ENCODE measurements at regions not wholly inside any gene's neighbourhood (a gene's known extent, or its start where the extent isn't known, plus 50 kb on each side); places are given as distances from the start of the nearest gene placed in this dataset.

DNA sequence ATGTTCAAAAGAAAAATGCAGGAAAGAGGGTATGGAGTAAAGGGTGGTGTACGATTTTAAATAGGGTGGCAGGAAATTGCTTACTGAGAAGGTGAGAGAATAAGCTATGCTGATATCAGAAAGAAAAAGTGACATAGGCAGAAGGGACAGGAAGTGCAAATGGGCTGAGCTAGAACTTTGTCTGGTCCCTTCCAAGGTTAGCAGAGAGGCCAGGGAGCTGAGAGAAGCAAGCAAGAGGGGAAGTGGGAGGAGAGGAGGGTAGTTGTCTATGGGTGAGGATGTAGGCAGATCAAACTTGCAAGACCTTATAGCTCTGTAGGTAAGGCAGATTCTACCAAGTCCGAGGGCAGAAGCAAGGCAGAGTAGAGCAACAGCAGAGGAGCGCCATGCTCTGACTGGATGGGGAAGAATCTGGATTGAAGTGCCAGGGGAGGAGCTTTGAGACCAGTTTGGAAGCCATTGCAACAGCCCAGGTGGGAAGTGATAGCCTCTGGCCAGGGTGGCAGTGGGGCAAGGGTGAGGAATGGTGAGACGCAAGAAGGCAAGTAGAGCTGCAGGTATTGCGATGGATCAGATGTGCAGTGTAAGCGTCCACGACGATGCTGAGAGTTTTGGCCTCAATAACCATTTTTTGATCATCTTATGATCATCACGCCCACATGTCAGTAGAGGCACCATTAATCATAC, 134.4 kb upstream of the APCDD1 start:
- H2BK15ac ChIP-seq (ENCODE audit: low read depth, low read length), result no peak overlapping the region
- H3K14ac ChIP-seq (replicated peaks; ENCODE audit: low read depth, low read length), result no peak overlapping the region
- intact Hi-C loops (cut with micrococcal nuclease) (no loop called here), dilution Hi-C loops (cut with HindIII; ENCODE audit: low sequenced_read_pairs, unreplicated experiment) (no loop called here), in situ Hi-C loops (cut with MboI; ENCODE audit: low sequenced_read_pairs) (no loop called here)
- no peaks in the 10 kb centered on the region for H3K9me1 ChIP-seq (ENCODE audit: insufficient read depth, low read length)
- no peak overlapping the region for H2BK5ac ChIP-seq (ENCODE audit: low read depth, low read length, poor library complexity, severe bottlenecking)
- H4K20me1 ChIP-seq (ENCODE audit: insufficient read depth, low read length), result no peaks in the 10 kb centered on the region
- no peaks in the 10 kb centered on the region for H3K36me3 ChIP-seq (ENCODE audit: control insufficient read depth, insufficient read depth, low read length)
- H2AK9ac ChIP-seq (replicated peaks; ENCODE audit: low read depth, low read length, poor library complexity), result no peak overlapping the region
- H3K56ac ChIP-seq (ENCODE audit: extremely low read depth, insufficient read depth, low read length), result no peak overlapping the region
- ChIA-PET CTCF (no interaction called here), POLR2A (ENCODE audit: unreplicated experiment) (no interaction called here)
- no peak overlapping the region for H2AK5ac ChIP-seq (ENCODE audit: low read depth, low read length)
- no peak overlapping the region for H2BK120ac ChIP-seq (ENCODE audit: low read depth, low read length)
- H3K4me3 ChIP-seq (ENCODE audit: insufficient read depth, low read depth, low read length), result no peak overlapping the region
- no peaks in the 10 kb centered on the region; the same call in 1 of the 2 replicates for H3K4me1 ChIP-seq (ENCODE audit: control insufficient read depth, insufficient read depth, low read length)
- no peaks in the 10 kb centered on the region for H3K79me1 ChIP-seq (ENCODE audit: low read depth in 1 of 2, low read length in 2 of 2)
- no peak overlapping the region for H3K18ac ChIP-seq (ENCODE audit: low read depth, low read length)
- no peak overlapping the region for H3K4me2 ChIP-seq (ENCODE audit: low read depth, low read length)
- ATAC-seq (ENCODE audit: low read depth) (no peak), DNase-seq (no peak)
- H4K91ac ChIP-seq (ENCODE audit: insufficient read depth, low read depth, low read length), result no peak overlapping the region
- 84 to 100% methylated on average over 1 to 7 of the region's 9 CpGs for WGBS, 2 experiments (ENCODE audit: extremely low coverage in 2 of 2, insufficient read length in 1 of 2)
- no peaks in the 10 kb centered on the region for H3K9me3 ChIP-seq (ENCODE audit: control insufficient read depth, insufficient read depth, low read length)
- no peaks in the 10 kb centered on the region; the same call in 1 of the 2 replicates for H3K27me3 ChIP-seq (ENCODE audit: control insufficient read depth, insufficient read depth, low read length)
- no peak overlapping the region for H4K5ac ChIP-seq (ENCODE audit: low read depth, low read length)
- H3K4ac ChIP-seq (ENCODE audit: low read depth, low read length), result no peak overlapping the region
- H2AFZ ChIP-seq (replicated peaks; ENCODE audit: low read length, poor library complexity), result no peak overlapping the region
- no peak overlapping the region for H3K27ac ChIP-seq (ENCODE audit: insufficient read depth, low read length)
- BruUV-seq (replicated peaks), result no TSS peak
- H4K8ac ChIP-seq (ENCODE audit: low read depth in 2 of 2, low read length in 2 of 2), result no peak overlapping the region
- no peak overlapping the region for H3K23ac ChIP-seq (ENCODE audit: low read depth, low read length)
- TF ChIP-seq NFE2L2 (IDR thresholded peaks at IDR 0.05; ENCODE audit: low read depth, low read length) (no peak), RFX5 (IDR thresholded peaks at IDR 0.05; ENCODE audit: low read depth, low read length) (no peak), FOS (IDR thresholded peaks at IDR 0.05; ENCODE audit: low read depth, low read length) (no peak), SMC3 (IDR thresholded peaks at IDR 0.05; ENCODE audit: low read depth, low read length) (no peak), MXI1 (IDR thresholded peaks at IDR 0.05; ENCODE audit: borderline replicate concordance, low read depth, low read length) (no peak), CHD1 (IDR thresholded peaks at IDR 0.05; ENCODE audit: low read depth, low read length) (no peak), CEBPB (IDR thresholded peaks at IDR 0.05; ENCODE audit: low read depth, low read length) (no peak), BHLHE40 (IDR thresholded peaks at IDR 0.05; ENCODE audit: low read depth, low read length) (no peak), MAFK (IDR thresholded peaks at IDR 0.05; ENCODE audit: low read depth, low read length) (no peak), POLR2A (IDR thresholded peaks at IDR 0.05; ENCODE audit: low read depth, low read length) (no peak), RCOR1 (IDR thresholded peaks at IDR 0.05; ENCODE audit: insufficient replicate concordance, low read length) (no peak), MAZ (IDR thresholded peaks at IDR 0.05; ENCODE audit: borderline replicate concordance, low read depth, low read length) (no peak), RAD21 (IDR thresholded peaks at IDR 0.05; ENCODE audit: low read length) (no peak)
- TF ChIP-seq, protein P1, sequence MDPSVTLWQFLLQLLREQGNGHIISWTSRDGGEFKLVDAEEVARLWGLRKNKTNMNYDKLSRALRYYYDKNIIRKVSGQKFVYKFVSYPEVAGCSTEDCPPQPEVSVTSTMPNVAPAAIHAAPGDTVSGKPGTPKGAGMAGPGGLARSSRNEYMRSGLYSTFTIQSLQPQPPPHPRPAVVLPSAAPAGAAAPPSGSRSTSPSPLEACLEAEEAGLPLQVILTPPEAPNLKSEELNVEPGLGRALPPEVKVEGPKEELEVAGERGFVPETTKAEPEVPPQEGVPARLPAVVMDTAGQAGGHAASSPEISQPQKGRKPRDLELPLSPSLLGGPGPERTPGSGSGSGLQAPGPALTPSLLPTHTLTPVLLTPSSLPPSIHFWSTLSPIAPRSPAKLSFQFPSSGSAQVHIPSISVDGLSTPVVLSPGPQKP (IDR thresholded peaks at IDR 0.05; ENCODE audit: borderline replicate concordance, low read depth, low read length), result no peak
- TF ChIP-seq, protein P2, sequence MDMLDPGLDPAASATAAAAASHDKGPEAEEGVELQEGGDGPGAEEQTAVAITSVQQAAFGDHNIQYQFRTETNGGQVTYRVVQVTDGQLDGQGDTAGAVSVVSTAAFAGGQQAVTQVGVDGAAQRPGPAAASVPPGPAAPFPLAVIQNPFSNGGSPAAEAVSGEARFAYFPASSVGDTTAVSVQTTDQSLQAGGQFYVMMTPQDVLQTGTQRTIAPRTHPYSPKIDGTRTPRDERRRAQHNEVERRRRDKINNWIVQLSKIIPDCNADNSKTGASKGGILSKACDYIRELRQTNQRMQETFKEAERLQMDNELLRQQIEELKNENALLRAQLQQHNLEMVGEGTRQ (IDR thresholded peaks at IDR 0.05; ENCODE audit: low read depth, low read length), result no peak
- TF ChIP-seq, protein P3, sequence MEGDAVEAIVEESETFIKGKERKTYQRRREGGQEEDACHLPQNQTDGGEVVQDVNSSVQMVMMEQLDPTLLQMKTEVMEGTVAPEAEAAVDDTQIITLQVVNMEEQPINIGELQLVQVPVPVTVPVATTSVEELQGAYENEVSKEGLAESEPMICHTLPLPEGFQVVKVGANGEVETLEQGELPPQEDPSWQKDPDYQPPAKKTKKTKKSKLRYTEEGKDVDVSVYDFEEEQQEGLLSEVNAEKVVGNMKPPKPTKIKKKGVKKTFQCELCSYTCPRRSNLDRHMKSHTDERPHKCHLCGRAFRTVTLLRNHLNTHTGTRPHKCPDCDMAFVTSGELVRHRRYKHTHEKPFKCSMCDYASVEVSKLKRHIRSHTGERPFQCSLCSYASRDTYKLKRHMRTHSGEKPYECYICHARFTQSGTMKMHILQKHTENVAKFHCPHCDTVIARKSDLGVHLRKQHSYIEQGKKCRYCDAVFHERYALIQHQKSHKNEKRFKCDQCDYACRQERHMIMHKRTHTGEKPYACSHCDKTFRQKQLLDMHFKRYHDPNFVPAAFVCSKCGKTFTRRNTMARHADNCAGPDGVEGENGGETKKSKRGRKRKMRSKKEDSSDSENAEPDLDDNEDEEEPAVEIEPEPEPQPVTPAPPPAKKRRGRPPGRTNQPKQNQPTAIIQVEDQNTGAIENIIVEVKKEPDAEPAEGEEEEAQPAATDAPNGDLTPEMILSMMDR (conservative IDR thresholded peaks at IDR 0.05; ENCODE audit: low read depth, low read length), result no peak
- H2BK20ac ChIP-seq (ENCODE audit: low read depth, low read length), result no peak overlapping the region
- no peak overlapping the region for H3K9ac ChIP-seq (ENCODE audit: low read depth, low read length)

All from IMR-90 (cell line).